IMR-90 (cell line): ENCODE measurements at regions not wholly inside any gene's neighbourhood (a gene's known extent, or its start where the extent isn't known, plus 50 kb on each side); places are given as distances from the start of the nearest gene placed in this dataset.

Source experiments
- CEBPB ChIP-seq: IDR thresholded peaks from 2 replicates; pipeline ENCODE4 v1.6.1; 2012; ENCODE audit warnings: low read depth, low read length, improper control_type of control experiment
- MAFK ChIP-seq: IDR thresholded peaks from 2 replicates; pipeline ENCODE4 v1.6.1; 2012; ENCODE audit warnings: low read depth, low read length, improper control_type of control experiment
- MXI1 ChIP-seq: IDR thresholded peaks from 2 replicates; pipeline ENCODE4 v1.6.1; 2012; ENCODE audit warnings: low read depth, mild to moderate bottlenecking, low read length, moderate library complexity, borderline replicate concordance
- RCOR1 ChIP-seq: IDR thresholded peaks from 2 replicates; pipeline ENCODE4 v1.6.1; 2012; ENCODE audit warnings: mild to moderate bottlenecking, low read length, improper control_type of control experiment; ENCODE audit not compliant: insufficient replicate concordance
- SMC3 ChIP-seq: fragments of 150-350 bp; IDR thresholded peaks from 2 replicates; pipeline ENCODE4 v1.6.1; 2016; ENCODE audit warnings: low read depth, mild to moderate bottlenecking, antibody characterized with exemption, low read length, moderate library complexity
- TF ChIP-seq, protein P1 (sequence below): conservative IDR thresholded peaks from 2 replicates; pipeline ENCODE4 v1.5.1; 2012; ENCODE audit warnings: mild to moderate bottlenecking, low read depth, low read length, improper control_type of control experiment

DNA sequence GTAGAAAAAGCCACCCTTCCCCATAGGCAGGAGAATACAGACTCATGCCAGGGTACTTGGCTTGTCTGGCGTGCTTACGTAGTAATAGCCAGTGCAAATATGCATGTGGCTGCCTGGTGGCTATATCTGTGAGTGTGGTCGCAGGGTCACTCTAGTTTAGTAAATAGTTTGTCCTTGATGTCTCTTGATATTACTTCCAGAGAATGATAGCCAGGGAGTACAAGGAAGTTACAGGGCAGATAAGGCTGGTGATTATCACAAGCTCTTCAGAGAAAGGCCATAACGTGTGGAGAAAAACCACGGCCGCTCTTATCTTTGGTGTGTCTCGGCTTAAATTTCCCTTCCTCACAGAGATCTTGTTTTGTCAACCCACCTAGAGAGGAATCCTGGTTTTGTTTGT, 54.3 kb upstream of the SLC39A10 start:
- TF ChIP-seq, protein P1, sequence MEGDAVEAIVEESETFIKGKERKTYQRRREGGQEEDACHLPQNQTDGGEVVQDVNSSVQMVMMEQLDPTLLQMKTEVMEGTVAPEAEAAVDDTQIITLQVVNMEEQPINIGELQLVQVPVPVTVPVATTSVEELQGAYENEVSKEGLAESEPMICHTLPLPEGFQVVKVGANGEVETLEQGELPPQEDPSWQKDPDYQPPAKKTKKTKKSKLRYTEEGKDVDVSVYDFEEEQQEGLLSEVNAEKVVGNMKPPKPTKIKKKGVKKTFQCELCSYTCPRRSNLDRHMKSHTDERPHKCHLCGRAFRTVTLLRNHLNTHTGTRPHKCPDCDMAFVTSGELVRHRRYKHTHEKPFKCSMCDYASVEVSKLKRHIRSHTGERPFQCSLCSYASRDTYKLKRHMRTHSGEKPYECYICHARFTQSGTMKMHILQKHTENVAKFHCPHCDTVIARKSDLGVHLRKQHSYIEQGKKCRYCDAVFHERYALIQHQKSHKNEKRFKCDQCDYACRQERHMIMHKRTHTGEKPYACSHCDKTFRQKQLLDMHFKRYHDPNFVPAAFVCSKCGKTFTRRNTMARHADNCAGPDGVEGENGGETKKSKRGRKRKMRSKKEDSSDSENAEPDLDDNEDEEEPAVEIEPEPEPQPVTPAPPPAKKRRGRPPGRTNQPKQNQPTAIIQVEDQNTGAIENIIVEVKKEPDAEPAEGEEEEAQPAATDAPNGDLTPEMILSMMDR, result no peak
- TF ChIP-seq CEBPB, result no peak
- no peak for TF ChIP-seq MXI1
- no peak for TF ChIP-seq SMC3
- TF ChIP-seq MAFK, result no peak
- TF ChIP-seq RCOR1, result no peak
